ENCODE measurements at regions not wholly inside any gene's neighbourhood (a gene's known extent, or its start where the extent isn't known, plus 50 kb on each side); places are given as distances from the start of the nearest gene placed in this dataset.

DNA sequence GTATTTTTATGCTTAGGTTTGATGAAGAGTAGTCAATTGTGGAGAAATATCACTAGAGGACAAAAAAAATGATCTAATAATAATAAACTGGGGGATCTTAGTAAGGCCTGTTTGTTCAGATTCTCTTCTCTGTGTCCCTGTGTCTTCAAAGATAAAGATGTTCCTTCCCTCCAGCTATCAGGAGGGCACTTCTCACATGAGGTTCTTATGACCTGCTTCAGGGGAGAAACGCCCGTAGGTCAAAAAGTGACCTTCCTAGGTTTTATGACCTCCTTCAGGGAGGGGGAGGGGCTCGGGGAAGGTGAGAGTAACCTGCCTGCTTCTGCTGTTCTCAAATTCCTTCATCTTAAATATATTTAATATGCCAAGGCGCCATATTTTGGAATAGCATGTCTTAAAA is 89.2 kb upstream of the JADE1 start:
- TF ChIP-seq, protein P1, sequence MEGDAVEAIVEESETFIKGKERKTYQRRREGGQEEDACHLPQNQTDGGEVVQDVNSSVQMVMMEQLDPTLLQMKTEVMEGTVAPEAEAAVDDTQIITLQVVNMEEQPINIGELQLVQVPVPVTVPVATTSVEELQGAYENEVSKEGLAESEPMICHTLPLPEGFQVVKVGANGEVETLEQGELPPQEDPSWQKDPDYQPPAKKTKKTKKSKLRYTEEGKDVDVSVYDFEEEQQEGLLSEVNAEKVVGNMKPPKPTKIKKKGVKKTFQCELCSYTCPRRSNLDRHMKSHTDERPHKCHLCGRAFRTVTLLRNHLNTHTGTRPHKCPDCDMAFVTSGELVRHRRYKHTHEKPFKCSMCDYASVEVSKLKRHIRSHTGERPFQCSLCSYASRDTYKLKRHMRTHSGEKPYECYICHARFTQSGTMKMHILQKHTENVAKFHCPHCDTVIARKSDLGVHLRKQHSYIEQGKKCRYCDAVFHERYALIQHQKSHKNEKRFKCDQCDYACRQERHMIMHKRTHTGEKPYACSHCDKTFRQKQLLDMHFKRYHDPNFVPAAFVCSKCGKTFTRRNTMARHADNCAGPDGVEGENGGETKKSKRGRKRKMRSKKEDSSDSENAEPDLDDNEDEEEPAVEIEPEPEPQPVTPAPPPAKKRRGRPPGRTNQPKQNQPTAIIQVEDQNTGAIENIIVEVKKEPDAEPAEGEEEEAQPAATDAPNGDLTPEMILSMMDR (IDR thresholded peaks at IDR 0.05) = no peak
- TF ChIP-seq POLR2AphosphoS5 (IDR thresholded peaks at IDR 0.05; ENCODE audit: low read depth, low read length) (no peak), SIN3A (IDR thresholded peaks at IDR 0.05; ENCODE audit: borderline replicate concordance, insufficient read depth, low read depth, low read length) (no peak), TCF7L2 (IDR thresholded peaks at IDR 0.05; ENCODE audit: low read depth, low read length) (no peak), REST (IDR thresholded peaks at IDR 0.05; ENCODE audit: insufficient read depth in 1 of 2, low read depth in 2 of 2, low read length in 1 of 2) (no peak)
